ENCODE measurements at regions not wholly inside any gene's neighbourhood (a gene's known extent, or its start where the extent isn't known, plus 50 kb on each side); places are given as distances from the start of the nearest gene placed in this dataset.
"Not testable (repeated sequence)": the region's sequence is repeated elsewhere in the genome, so short reads cannot be mapped to it uniquely, and the experiment has no call there.

GRCh38 chr2:211176514-211177141, 620.2 kb downstream of the CPS1 start:
- Mint-ChIP-seq H3K27me3 (ENCODE audit: low read depth) (no peaks in the 10 kb centered on the region), H3K9me3 (no peaks in the 10 kb centered on the region), H3K4me3 (no peak overlapping the region), H3K36me3 (ENCODE audit: low read depth) (no peaks in the 10 kb centered on the region), H3K27ac (no peak overlapping the region), H3K4me1 (ENCODE audit: low read depth) (no peaks in the 10 kb centered on the region)
- CTCF ChIA-PET = no interaction called here
- DNase-seq = no peak
- intact Hi-C loops (cut with micrococcal nuclease) = no loop called here

GRCh38 chr2:211181626-211182025, 625.2 kb downstream of the CPS1 start:
- peaks cover 1% of the 10 kb centered on the region for H3K9me3 Mint-ChIP-seq
- CTCF ChIA-PET = no interaction called here
- no peaks in the 10 kb centered on the region for H3K4me1 Mint-ChIP-seq (ENCODE audit: low read depth)
- intact Hi-C loops (cut with micrococcal nuclease) = no loop called here
- DNase-seq = no peak
- no peak overlapping the region for H3K27ac Mint-ChIP-seq
- no peaks in the 10 kb centered on the region for H3K36me3 Mint-ChIP-seq (ENCODE audit: low read depth)
- no peak overlapping the region for H3K4me3 Mint-ChIP-seq
- H3K27me3 Mint-ChIP-seq (ENCODE audit: low read depth) = no peaks in the 10 kb centered on the region

GRCh38 chr2:211187602-211188001, 631.2 kb downstream of the CPS1 start:
- no peak overlapping the region for H3K4me3 Mint-ChIP-seq

GRCh38 chr2:211203986-211204385, 647.6 kb downstream of the CPS1 start:
- CTCF ChIA-PET = interaction anchor here (0.7 kb wide), 1 partner anchor 45 kb away, joined by 3 read pairs; no protein-coding TSS in a partner anchor
- no peaks in the 10 kb centered on the region for H3K9me3 Mint-ChIP-seq
- no peaks in the 10 kb centered on the region for H3K27me3 Mint-ChIP-seq (ENCODE audit: low read depth)
- H3K4me3 Mint-ChIP-seq = no peak overlapping the region
- no peak overlapping the region for H3K27ac Mint-ChIP-seq
- intact Hi-C loops (cut with micrococcal nuclease) = no loop called here
- no peaks in the 10 kb centered on the region for H3K36me3 Mint-ChIP-seq (ENCODE audit: low read depth)
- no peak for DNase-seq
- no peaks in the 10 kb centered on the region for H3K4me1 Mint-ChIP-seq (ENCODE audit: low read depth)

More at GRCh38 chr2:211187602-211188001, 631.2 kb downstream of the CPS1 start:
- Mint-ChIP-seq H3K4me1 (ENCODE audit: low read depth) (no peaks in the 10 kb centered on the region), H3K36me3 (ENCODE audit: low read depth) (no peaks in the 10 kb centered on the region), H3K27me3 (ENCODE audit: low read depth) (no peaks in the 10 kb centered on the region), H3K9me3 (peaks cover 1% of the 10 kb centered on the region), H3K27ac (no peak overlapping the region)
- intact Hi-C loops (cut with micrococcal nuclease) = no loop called here
- DNase-seq = no peak
- CTCF ChIA-PET = no interaction called here

GRCh38 chr2:211204456-211204855, 648.1 kb downstream of the CPS1 start:
- no peaks in the 10 kb centered on the region for H3K9me3 Mint-ChIP-seq
- no peaks in the 10 kb centered on the region for H3K36me3 Mint-ChIP-seq (ENCODE audit: low read depth)
- no peaks in the 10 kb centered on the region for H3K4me1 Mint-ChIP-seq (ENCODE audit: low read depth)
- DNase-seq = no peak
- no peak overlapping the region for H3K27ac Mint-ChIP-seq
- CTCF ChIA-PET = interaction anchor here (0.7 kb wide), 1 partner anchor 45 kb away, joined by 3 read pairs; no protein-coding TSS in a partner anchor
- intact Hi-C loops (cut with micrococcal nuclease) = no loop called here
- no peaks in the 10 kb centered on the region for H3K27me3 Mint-ChIP-seq (ENCODE audit: low read depth)
- H3K4me3 Mint-ChIP-seq = no peak overlapping the region

- Mint-ChIP-seq H3K4me1 (ENCODE audit: low read depth) (no peaks in the 10 kb centered on the region), H3K9me3 (no peaks in the 10 kb centered on the region), H3K4me3 (no peak overlapping the region), H3K27me3 (ENCODE audit: low read depth) (no peaks in the 10 kb centered on the region), H3K27ac (no peak overlapping the region), H3K36me3 (ENCODE audit: low read depth) (no peaks in the 10 kb centered on the region)
- CTCF ChIA-PET = no interaction called here
- intact Hi-C loops (cut with micrococcal nuclease) = no loop called here
- no peak for DNase-seq
Measured at GRCh38 chr2:211204902-211205301, 648.5 kb downstream of the CPS1 start.

GRCh38 chr2:211205358-211205757, 649.0 kb downstream of the CPS1 start:
- H3K9me3 Mint-ChIP-seq = no peaks in the 10 kb centered on the region
- H3K27me3 Mint-ChIP-seq (ENCODE audit: low read depth) = no peaks in the 10 kb centered on the region
- intact Hi-C loops (cut with micrococcal nuclease) = no loop called here
- H3K27ac Mint-ChIP-seq = no peak overlapping the region
- no peak for DNase-seq
- no peak overlapping the region for H3K4me3 Mint-ChIP-seq
- H3K36me3 Mint-ChIP-seq (ENCODE audit: low read depth) = no peaks in the 10 kb centered on the region
- CTCF ChIA-PET = no interaction called here
- no peaks in the 10 kb centered on the region for H3K4me1 Mint-ChIP-seq (ENCODE audit: low read depth)

- H3K27me3 Mint-ChIP-seq (ENCODE audit: low read depth) = no peaks in the 10 kb centered on the region
- no peak for DNase-seq
- H3K4me3 Mint-ChIP-seq = no peak overlapping the region
- H3K9me3 Mint-ChIP-seq = no peaks in the 10 kb centered on the region
- no peaks in the 10 kb centered on the region for H3K4me1 Mint-ChIP-seq (ENCODE audit: low read depth)
- H3K36me3 Mint-ChIP-seq (ENCODE audit: low read depth) = no peaks in the 10 kb centered on the region
- CTCF ChIA-PET = no interaction called here
- intact Hi-C loops (cut with micrococcal nuclease) = no loop called here
- no peak overlapping the region for H3K27ac Mint-ChIP-seq
Measured at GRCh38 chr2:211205836-211206235, 649.4 kb downstream of the CPS1 start.

- no peak overlapping the region for H3K4me3 Mint-ChIP-seq
- H3K27ac Mint-ChIP-seq = no peak overlapping the region
- H3K36me3 Mint-ChIP-seq (ENCODE audit: low read depth) = peaks cover 2% of the 10 kb centered on the region
- no peak for DNase-seq
- CTCF ChIA-PET = no interaction called here
- H3K9me3 Mint-ChIP-seq = peaks cover 11% of the 10 kb centered on the region
- H3K4me1 Mint-ChIP-seq (ENCODE audit: low read depth) = no peaks in the 10 kb centered on the region
- intact Hi-C loops (cut with micrococcal nuclease) = no loop called here
- H3K27me3 Mint-ChIP-seq (ENCODE audit: low read depth) = no peaks in the 10 kb centered on the region
Measured at GRCh38 chr2:211216221-211216620, 659.8 kb downstream of the CPS1 start.

- H3K27ac Mint-ChIP-seq; H3K36me3 Mint-ChIP-seq (ENCODE audit: low read depth); H3K4me3 Mint-ChIP-seq; H3K27me3 Mint-ChIP-seq (ENCODE audit: low read depth); H3K4me1 Mint-ChIP-seq (ENCODE audit: low read depth); DNase-seq; intact Hi-C loops (cut with micrococcal nuclease); CTCF ChIA-PET: not testable (repeated sequence)
- H3K9me3 Mint-ChIP-seq = peaks cover 11% of the 10 kb centered on the region
Measured at GRCh38 chr2:211219548-211219947, 663.1 kb downstream of the CPS1 start.

- intact Hi-C loops (cut with micrococcal nuclease) = no loop called here
- H3K36me3 Mint-ChIP-seq (ENCODE audit: low read depth) = no peaks in the 10 kb centered on the region
- CTCF ChIA-PET = no interaction called here
- no peak overlapping the region for H3K27ac Mint-ChIP-seq
- H3K27me3 Mint-ChIP-seq (ENCODE audit: low read depth) = no peaks in the 10 kb centered on the region
- H3K4me3 Mint-ChIP-seq = no peak overlapping the region
- DNase-seq = no peak
- H3K4me1 Mint-ChIP-seq (ENCODE audit: low read depth) = no peaks in the 10 kb centered on the region
- no peaks in the 10 kb centered on the region for H3K9me3 Mint-ChIP-seq
Measured at GRCh38 chr2:211225784-211226183, 669.4 kb downstream of the CPS1 start.

GRCh38 chr2:211228559-211228958, 672.2 kb downstream of the CPS1 start:
- Mint-ChIP-seq H3K9me3 (no peaks in the 10 kb centered on the region), H3K27me3 (ENCODE audit: low read depth) (no peaks in the 10 kb centered on the region), H3K4me1 (ENCODE audit: low read depth) (no peaks in the 10 kb centered on the region), H3K36me3 (ENCODE audit: low read depth) (no peaks in the 10 kb centered on the region), H3K4me3 (no peak overlapping the region), H3K27ac (no peak overlapping the region)
- intact Hi-C loops (cut with micrococcal nuclease) = no loop called here
- CTCF ChIA-PET = no interaction called here
- DNase-seq = no peak

- no peaks in the 10 kb centered on the region for H3K27me3 Mint-ChIP-seq (ENCODE audit: low read depth)
- no peaks in the 10 kb centered on the region for H3K9me3 Mint-ChIP-seq
- H3K4me1 Mint-ChIP-seq (ENCODE audit: low read depth) = no peaks in the 10 kb centered on the region
- CTCF ChIA-PET = no interaction called here
- H3K27ac Mint-ChIP-seq = no peak overlapping the region
- no peak overlapping the region for H3K4me3 Mint-ChIP-seq
- H3K36me3 Mint-ChIP-seq (ENCODE audit: low read depth) = no peaks in the 10 kb centered on the region
- intact Hi-C loops (cut with micrococcal nuclease) = no loop called here
- no peak for DNase-seq
Measured at GRCh38 chr2:211237586-211238275, 681.3 kb downstream of the CPS1 start.

Measured in activated naive CD4-positive, alpha-beta T cell treated with anti-CD3 and anti-CD28 coated beads for 36 hours (primary cell).